GM03348 (cell line): ENCODE measurements at regions not wholly inside any gene's neighbourhood (a gene's known extent, or its start where the extent isn't known, plus 50 kb on each side); places are given as distances from the start of the nearest gene placed in this dataset.

Experiments used
- DNase-seq: peaks from one replicate; pipeline ENCODE4 v3.0.0; 2012; ENCODE audit warnings: low spot score

- no peak for DNase-seq
Observed at GRCh38 chr13:39233519-39233918, 195.3 kb downstream of the NHLRC3 start.

DNA sequence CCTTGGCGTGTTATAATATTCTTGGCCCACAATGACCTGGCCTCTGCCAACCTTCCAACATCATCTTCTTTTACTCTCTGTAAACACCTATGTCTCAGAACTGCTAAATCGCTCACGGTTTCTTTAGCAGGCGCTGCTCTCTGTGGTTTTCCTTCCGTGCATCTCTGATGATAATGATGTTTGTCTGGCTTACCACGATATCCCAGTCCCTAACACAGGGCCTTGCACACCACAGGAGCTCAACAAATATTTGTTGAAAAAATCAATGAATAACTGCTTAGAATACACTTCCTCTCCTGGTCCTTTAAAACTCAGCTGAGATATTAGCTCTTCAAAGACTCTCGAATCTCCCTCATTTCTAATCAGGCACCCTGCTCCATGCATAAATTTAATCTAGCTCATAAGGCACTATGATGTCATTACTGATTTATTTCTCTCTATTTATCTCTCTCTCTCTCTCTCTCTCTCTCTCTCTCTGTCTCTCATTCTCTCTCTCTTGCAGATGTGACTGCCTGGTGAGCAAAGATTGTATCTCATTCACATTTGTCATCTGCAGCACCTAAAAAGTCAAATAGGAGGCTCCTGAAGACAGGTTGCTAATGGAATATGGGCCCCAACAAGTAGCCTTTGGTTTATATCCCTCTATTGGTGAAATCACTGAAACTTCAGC is 206.4 kb downstream of the NHLRC3 start:
- no peak for DNase-seq

DNA sequence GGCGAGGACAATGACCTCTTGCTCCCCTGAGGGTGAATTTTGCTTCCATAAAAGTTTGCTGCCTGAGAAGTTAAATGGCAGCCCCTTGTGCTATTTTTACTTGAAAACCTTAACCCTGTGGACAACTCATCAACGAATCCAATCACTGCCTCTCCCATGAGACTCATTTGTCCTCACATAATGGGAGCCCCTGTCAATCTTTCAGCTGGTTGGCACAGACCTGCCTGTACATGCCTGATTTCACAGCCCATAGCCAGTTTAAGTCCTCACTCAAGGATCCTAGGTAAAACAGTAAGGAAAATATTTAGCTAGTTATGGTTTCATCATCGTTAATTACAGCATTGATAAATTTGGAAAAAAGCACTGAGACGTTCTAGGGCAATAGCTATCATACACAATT is 207.4 kb downstream of the NHLRC3 start:
- no peak for DNase-seq

- DNase-seq: no peak
Observed at GRCh38 chr13:39249982-39250381, 211.7 kb downstream of the NHLRC3 start.

GRCh38 chr13:39250440-39250839 is 212.2 kb downstream of the NHLRC3 start:
- DNase-seq: no peak

GRCh38 chr13:39251340-39251739 is 213.1 kb downstream of the NHLRC3 start:
- DNase-seq: no peak

GRCh38 chr13:39253774-39254173 is 215.5 kb downstream of the NHLRC3 start:
- DNase-seq: peak; percentile 4

DNA sequence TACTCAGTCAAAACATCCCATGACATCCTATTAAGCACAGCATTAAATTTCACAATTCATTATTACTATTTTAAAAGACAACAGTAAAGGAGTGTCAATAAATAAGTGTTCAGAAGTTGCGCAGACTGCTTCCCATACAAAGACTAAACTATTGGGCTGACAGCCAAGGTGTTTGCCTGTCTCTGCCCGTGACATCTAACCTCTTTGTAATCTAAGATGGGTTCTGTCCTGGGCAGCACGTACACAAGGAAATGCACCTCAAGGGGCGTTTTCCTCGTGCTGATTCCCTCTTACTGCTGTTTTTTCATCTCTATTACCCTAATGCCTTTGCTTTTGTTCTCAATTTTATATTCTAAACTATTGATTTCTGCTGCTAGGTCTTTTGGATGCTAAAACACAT is 216.3 kb downstream of the NHLRC3 start:
- DNase-seq: no peak

DNA sequence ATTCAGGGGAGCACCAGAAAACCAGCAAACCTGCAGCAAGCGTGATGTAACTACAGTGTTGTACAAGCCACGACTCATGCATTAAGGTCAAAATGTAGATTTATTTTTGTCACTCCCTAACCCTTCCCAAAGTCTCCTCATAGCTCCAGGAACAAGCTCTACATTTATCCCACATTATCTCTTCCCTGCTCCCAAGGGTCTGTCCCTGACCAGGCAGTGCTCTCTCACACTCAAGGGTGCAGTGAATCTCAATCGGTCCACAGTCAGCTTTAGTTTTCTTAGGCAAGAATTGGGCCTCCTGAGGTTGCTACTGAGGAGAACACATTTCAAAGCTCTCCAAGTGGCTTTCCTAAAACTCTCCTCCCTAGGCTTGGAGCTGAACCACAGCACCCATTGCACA is 219.4 kb downstream of the NHLRC3 start:
- no peak for DNase-seq

GRCh38 chr13:39259371-39260140 is 221.3 kb downstream of the NHLRC3 start:
- DNase-seq: no peak

- peak; percentile 66 for DNase-seq
Observed at GRCh38 chr13:39263033-39263432, 224.8 kb downstream of the NHLRC3 start.

GRCh38 chr13:39263531-39263930 is 225.3 kb downstream of the NHLRC3 start:
- no peak for DNase-seq

DNA sequence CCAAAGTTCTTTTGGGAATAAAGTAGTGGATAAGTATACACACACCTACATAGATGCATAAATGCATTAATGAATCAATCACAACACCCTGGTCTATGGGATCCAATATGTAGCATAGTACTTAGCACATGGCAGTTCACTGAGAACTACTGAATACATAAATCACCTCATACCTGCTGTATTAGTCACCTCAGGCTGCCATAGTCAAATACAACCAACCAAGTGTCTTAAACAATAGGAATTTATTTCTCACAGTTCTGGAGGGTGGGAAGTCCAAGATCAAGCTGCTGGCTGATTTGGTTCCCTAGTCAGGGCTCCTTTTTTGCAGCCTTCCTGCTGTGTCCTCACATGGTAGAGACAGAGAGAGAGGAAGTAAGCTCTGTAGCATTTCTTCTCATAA is 228.2 kb downstream of the NHLRC3 start:
- no peak for DNase-seq

GRCh38 chr13:39268398-39268797 is 230.1 kb downstream of the NHLRC3 start:
- no peak for DNase-seq

DNA sequence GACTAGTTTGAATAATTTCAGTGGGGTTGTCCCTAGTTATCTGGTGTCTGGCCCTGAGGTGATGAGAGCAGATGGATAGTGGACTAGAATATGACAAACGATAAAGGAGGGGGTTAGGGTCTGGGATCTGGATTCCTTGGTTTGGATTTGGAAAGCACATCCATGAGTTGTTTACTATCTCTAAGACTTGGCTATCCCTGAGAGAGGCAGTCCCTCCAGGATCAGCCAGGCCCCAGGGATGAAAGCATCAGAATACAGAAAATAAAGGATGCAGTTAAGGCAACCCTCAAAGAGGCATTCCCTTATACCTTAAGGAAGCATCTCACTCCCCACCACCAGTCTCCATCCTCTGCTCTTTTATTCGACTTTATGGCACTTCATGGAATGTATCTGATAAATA is 230.7 kb downstream of the NHLRC3 start:
- no peak for DNase-seq

DNA sequence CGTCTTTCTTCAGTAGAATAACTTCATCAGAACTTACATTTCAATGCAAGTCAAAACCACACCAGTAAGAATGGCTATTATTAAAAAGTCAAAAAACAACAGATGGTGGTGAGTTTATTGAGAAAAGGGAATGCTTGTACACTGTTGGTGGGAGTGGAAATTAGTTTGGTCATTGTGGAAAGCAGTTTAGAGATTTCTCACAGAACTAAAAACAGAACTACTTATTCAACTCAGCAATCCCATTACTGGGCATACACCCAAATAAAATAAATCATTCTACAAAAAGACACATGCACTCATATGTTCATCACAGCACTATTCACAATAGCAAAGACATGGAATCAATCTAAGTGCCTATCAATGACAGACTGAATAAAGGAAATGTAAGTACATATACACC is 231.2 kb downstream of the NHLRC3 start:
- DNase-seq: no peak

GRCh38 chr13:39272994-39273393 is 234.7 kb downstream of the NHLRC3 start:
- DNase-seq: no peak

DNA sequence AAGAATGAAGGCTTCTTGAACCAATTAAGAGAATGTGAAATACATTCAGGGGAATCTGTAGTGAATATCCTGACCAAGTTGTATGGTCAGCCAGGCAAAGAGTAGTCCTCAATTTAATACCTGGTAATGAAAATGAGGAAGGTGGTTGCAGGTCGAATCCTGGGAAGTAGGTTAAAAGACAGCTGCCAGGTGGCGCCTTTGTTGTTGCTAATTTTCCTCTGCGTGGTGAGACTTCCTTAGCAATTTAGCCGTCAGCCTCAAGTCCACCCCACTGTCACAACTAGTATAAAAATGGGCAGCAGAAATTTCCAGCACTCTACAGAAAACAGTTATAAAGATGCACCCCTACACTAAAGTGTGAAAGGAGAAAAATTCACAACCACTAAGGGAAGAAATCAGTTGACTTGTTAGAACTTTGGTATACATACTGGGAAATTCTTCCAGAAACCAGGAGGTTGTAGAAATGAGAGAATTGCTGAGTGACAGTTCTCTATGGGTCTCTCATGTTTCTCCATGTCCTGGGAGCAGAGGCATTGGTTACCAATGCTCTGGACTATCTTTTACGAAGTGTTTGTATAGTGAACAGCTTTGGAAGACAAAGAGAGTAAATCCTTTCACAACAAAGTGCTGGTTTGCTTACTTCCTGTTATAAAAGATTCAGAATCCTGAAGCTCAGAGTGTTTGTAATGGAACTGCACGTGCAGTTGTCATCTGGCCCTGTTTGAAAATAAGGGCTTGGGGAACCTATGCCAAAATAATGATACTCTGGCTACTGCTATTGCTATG is 235.9 kb downstream of the NHLRC3 start:
- DNase-seq: no peak

- DNase-seq: no peak
Observed at GRCh38 chr13:39274739-39275325, 236.6 kb downstream of the NHLRC3 start.

DNA sequence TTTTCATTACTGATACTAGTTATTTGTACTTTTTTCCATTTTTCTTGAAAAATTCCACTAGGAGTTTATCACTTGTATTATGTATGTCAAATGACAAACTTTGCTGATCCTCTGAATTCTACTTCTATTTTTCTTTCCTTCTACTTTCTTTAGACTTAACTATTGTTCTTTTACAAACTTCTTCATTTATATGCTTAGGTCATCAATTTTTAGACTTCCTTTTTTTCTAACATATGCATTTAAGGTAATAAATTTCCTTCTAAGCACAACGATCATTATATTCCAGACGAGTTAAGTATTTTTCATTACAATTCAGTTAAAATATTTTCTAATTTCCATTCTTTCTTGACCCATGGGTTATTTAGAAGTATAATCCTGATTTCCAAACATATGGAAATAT is 240.8 kb downstream of the NHLRC3 start:
- no peak for DNase-seq

DNA sequence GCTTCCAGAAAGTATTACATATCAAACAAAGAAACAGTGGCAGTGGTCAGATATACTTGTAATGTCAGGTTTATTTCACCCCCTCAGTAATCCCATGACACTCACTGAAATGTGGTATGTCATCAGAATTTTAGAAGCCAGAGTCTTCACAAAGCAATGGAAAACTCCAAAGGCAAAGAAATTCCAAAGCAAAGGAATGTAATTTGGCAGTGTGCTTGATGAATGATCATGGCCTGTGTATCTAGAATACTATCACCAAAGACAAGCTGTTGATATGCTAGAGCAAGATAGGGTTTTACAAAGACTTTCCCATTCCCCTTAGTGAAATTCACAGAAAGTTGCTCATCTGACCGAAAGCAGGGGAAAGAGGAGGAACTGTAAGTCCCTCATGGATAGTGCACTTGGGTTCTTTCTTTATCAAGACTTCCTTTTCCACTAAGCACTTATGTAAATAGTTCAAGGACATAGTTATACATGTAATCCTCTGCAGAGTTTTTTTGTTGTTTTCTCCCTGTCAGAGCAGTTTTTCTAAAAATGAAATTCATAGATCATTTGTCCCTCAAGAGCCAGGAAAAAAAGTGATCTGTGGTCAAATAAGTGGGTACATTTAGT is 243.4 kb downstream of the NHLRC3 start:
- no peak for DNase-seq

DNA sequence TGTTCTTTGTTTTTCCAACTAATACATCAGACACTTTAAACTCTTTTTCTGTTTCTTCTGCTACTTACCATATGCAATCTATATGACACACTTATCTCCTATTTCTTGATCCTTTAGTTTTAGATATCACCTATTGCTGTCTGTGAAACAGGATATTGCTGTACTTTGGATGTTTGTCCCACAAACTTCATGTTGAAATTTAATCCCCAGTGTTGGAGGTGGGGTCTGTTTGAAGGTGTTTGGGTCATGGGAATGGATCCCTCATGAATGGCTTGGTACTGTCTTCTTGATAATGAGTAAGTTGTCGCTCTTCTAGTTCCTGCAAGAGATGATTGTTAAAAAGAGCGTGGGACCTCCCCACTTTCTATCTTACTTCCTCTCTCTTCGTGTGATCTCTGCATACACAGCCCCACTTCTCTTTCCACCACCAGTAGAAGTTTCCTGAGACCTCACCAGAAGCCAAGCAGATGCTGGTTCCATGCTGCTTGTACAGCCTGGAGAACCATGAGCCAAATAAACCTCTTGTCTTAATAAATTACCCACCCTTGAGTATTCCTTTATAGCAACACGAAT is 244.2 kb downstream of the NHLRC3 start:
- DNase-seq: no peak
